Fibroblast of skin of left quadriceps (primary cell): ENCODE measurements at regions not wholly inside any gene's neighbourhood (a gene's known extent, or its start where the extent isn't known, plus 50 kb on each side); places are given as distances from the start of the nearest gene placed in this dataset.
"Not testable (repeated sequence)": the region's sequence is repeated elsewhere in the genome, so short reads cannot be mapped to it uniquely, and the experiment has no call there.

Experiments used
- DNase-seq, 2 experiments: peaks; one replicate each; pipeline ENCODE4 v3.0.0-alpha.2; 2013; ENCODE audit warnings: low read depth in 2 of 2

DNA sequence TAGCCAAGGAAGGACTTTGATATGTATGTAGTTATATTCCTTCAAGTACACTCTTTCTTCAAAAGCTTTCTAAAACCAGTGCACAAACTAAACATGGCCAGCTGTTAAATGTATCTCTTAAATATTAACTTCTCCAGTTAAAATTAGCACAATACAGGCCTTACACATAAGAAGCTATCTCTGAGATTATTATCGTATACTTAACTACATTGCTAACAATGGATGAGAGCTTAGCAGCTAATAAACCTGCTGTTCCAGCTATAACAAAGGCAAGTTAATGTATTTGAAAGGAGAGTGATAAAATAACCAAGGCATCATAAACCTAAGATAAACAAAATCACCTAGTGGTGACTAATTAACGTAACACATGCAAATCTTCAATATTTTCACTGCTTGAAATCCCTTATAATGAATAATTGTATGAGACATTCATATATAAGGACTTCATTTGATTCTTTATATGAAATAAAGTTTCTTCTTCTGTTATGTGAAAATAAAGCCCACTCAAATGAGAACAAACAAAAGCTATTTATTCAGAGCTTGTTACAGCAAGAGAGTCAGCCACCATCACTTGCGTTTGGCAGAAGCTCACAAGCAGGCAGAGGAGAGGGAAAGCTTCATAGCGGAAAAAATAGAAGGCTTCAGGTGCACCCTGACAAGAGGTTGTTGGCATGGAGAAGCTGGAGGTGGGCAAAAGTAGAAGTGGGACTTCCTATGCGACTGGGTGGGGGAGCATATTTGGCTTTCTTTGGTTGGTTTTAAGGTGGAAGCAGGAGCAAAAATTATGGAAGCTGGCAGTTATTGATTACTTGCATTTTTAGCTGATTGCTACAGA lies 274.1 kb upstream of the CHRM3 start:
- no peak for DNase-seq

DNA sequence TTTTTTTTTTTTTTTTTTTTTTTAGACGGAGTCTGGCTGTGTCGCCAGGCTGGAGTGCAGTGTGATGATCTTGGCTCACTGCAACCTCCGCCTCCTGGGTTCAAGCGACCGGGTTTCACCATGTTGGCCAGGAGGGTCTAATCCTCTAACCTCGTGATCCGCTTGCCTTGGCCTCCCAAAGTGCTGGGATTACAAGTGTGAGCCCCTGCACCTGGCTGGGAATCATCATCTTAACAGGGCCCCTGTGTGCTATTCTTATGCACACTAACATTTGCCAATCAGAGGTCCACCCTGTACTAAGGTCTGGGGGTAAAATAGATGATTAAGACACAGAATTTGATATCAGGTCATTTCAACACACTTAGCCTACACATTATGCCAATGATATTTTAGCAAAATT lies 278.7 kb upstream of the CHRM3 start:
- no peak for DNase-seq

DNA sequence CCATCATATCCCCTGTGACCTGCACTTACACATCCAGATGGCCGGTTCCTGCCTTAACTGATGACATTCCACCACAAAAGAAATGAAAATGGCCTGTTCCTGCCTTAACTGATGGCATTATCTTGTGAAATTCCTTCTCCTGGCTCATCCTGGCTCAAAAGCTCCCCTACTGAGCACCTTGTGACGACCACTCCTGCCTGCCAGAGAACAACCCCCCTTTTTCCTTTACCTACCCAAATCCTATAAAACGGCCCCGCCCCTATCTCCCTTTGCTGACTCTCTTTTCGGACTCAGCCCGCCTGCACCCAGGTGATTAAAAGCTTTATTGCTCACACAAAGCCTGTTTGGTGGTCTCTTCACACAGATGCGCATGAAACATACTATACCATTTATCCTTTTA lies 279.7 kb upstream of the CHRM3 start:
- DNase-seq, result not testable (repeated sequence)

- DNase-seq, result no peak
Observed at GRCh38 chr1:239098400-239099037, 287.8 kb upstream of the CHRM3 start.

DNA sequence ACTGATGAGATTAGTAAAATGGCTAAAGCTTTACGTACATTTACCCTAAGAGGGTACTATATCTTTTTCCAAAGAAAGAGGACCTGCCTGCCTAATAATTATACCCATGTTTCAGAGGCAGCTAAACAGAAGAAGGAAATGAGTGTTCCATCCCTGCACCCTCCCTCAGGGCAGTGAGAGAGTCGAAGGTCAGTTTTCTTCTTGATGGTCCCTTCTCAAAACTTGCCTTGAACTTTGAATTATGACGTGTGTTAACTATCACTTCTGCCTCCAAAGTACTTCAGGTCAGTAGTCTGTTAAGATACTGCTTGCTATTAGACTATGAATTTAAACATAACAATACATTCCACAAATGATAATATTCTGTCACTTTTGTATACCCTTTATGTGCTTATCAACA lies 294.8 kb upstream of the CHRM3 start:
- no peak for DNase-seq

GRCh38 chr1:239084459-239085080 lies 301.8 kb upstream of the CHRM3 start:
- no peak for DNase-seq

DNA sequence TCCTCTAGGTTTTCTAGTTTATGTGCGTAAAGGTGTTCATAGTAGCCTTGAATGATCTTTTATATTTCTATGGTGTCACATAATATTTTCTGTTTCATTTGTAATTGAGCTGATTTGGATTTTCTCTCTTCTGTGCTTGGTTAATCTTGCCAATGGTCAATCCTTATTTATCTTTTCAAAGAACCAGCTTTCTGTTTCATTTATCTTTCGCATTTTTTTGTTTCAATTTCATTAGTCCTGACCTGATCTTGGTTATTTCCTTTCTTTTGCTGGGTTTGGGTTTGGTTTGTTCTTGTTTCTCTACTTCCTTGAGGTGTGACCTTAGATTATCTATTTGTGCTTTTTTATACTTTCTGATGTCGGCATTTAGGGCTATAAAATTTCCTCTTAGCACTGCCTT lies 304.4 kb upstream of the CHRM3 start:
- not testable (repeated sequence) for DNase-seq

GRCh38 chr1:239067480-239067879 lies 318.9 kb upstream of the CHRM3 start:
- DNase-seq, result no peak

DNA sequence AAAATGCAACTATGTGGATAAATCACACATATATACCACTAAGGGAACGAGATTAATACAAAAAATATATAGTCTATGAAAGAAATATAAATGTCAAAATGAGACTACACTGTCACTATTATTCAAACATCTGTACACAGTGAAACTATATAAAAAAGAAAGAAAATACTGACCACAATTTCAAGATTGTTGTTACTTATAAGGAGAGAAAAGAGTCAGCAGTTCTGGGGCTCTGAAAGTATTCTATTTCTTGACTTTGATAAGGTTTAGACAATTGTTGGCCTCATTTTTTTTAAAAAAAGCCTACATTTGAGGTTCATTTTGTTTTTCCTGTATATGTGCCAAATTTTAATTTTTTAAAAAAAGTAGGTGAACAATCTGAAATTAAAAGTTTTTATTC lies 319.3 kb upstream of the CHRM3 start:
- DNase-seq, result no peak

DNA sequence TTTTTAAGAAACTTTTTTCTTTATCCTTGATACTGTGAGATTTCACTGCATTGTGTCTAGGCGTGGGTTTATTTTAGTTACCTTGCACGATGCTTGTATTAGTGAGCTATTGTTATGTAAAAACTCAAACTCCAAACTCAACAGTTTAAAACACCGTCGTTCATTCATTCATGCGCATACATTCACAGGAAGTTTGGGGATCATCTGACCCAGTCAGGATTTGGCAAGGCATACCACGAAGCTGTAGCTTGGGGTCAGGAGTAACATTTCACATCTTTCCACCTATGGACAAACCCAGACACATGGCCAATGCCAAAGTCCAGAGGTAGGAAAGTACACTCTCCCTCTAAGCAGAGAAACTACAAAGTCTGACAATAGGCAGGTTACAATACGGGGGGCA lies 324.6 kb upstream of the CHRM3 start:
- DNase-seq, result no peak

GRCh38 chr1:239058190-239058589 lies 328.2 kb upstream of the CHRM3 start:
- no peak for DNase-seq

- DNase-seq, result no peak
Observed at GRCh38 chr1:239056940-239057339, 329.4 kb upstream of the CHRM3 start.

- no peak for DNase-seq
Observed at GRCh38 chr1:239053279-239053678, 333.1 kb upstream of the CHRM3 start.

DNA sequence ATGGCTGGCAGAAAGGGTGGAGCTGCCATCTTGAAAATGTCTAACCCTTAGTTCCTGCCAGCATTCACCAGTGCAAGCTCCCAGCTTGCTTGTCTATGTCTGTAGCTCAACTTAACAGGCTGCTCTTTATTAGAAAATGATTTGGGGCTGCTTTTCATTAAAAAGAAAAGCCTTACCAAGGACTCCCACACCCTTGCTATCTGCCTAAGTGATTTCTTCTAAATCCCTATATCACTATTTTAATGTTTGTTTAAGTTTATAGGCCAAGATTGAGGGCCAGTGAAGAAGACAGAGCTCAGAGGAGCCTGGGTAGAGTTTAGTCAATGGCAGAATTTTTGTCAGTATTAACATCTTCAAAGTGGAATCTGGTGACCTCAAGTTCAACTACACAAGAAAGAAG lies 336.8 kb upstream of the CHRM3 start:
- no peak for DNase-seq

DNA sequence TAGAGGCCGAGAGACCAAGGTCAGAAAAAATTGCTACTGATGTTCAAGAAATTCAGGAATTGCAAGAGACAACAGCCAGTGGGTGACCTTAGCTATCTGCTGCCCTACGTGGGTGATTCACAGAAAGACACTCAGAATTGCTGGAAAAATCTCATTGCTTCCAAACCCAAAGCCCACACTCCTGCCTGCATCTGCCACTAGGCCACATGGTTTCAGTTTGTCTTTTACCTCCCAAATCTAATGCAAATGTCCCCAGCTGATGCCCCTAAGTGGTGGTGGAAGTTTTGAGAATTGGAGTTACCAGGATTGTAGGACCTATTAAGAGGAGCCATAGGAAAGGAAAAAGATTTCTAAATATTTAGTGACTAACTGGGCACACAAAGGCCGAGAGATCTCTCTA lies 341.5 kb upstream of the CHRM3 start:
- no peak for DNase-seq

GRCh38 chr1:239040523-239040922 lies 345.8 kb upstream of the CHRM3 start:
- DNase-seq, result no peak

DNA sequence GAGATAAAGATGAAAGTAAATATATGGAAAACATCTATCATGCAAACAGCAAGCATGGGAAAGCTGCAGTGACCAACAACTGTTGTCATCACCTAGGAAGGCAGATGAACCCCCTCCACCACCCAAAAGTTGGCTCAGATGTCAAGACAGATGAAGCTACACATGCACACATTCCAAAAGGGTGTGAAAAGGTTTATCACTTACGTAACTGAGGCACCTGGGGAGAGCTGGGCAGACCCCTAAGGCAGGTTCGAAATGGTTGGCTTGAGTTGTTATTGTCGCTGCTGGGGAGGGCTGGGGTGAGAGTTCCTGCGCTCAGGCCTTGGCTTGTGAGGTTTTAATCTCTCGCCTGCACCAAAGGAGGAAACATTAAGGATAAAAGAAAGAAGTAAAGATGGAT lies 355.1 kb upstream of the CHRM3 start:
- no peak for DNase-seq

DNA sequence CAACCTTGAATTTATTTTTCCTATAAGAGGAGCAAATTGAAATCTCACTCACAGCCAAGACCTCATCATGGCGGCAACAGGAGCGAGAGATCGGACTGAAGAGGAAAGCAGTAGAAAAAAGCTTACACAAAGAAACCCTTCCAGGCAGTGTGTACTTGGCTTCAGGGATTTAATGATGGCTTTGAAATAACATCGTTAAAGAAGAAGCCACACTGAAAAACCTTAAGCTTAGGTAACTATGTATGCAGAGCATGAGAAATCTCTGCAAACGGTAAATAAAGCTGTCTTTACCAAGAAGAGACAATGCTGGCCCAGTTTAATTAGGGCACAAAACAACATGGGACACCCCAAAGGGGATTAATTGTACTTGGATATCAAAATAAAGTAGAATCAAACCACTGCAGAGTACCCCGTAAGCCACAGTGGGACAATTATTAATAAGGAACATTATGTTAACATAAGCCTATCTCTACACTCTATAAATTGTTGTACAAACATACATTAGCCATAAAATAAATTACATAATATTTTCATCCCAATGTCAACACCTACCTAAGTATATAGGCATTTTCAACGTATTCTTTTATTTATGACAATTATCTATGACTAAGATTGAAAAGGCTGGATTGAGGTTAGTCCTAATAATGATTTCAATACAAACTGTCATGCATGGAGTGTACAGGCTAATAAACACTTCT lies 360.2 kb upstream of the CHRM3 start:
- DNase-seq, result no peak

GRCh38 chr1:239025223-239025622 lies 361.1 kb upstream of the CHRM3 start:
- DNase-seq, result no peak

DNA sequence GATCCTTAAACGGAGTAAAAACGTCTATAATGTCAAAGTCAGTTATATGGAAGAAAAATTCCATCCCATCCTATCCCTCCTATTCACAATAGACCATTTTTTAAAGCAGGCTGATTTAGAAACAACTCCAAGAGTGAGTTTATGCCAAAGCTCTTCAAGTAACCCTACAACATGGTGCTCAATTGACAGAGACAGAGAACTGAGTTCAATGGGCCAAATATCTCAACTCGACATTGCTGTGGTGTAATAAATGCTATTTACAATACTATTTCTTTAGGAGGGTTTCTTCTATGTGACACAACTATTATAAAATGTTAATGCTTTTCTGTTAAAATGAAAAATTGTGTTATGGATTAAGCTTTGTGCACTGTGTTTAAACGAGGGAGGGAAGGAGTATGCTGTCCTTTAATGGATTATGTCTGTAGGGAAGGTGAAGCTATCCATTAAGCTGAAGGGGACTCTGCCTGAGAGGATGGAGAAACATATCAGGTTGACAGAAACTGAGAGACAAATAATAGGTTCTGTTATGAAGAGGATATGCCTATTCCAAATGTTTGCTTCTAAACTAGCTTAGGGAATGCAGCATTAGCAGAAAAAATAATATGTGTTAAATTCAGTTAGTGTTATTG lies 362.5 kb upstream of the CHRM3 start:
- DNase-seq, result no peak

GRCh38 chr1:239016337-239016736 lies 370.0 kb upstream of the CHRM3 start:
- no peak for DNase-seq

DNA sequence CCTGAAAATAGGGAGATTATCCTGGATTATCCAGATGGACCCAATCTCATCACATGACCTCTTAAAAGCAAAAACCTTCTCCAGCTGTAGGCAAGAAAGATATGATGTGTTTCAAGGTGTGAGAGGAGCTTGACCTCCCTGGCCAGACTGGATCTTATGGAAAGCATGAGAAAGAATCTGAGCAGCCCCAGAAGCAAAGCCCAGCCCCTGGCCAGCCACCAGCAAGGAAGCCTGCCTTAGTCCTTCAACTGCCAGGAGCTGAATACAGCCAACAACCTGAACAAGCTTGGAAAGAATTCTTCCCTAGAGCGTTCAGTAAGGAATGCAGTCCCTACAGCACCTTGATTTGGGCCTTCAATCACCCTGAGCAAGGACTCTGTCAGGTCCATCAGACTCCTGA lies 375.0 kb upstream of the CHRM3 start:
- no peak for DNase-seq
